IMR-90 (cell line): ENCODE measurements at regions not wholly inside any gene's neighbourhood (a gene's known extent, or its start where the extent isn't known, plus 50 kb on each side); places are given as distances from the start of the nearest gene placed in this dataset.

Source experiments
- ATAC-seq: fragments of 200-7000 bp; cut with Tn5 transposase; 2 replicates; pipeline ENCODE4 v1.9.1; 2020; ENCODE audit warnings: low read depth, mild to moderate bottlenecking, moderate library complexity
- BruUV-seq: library from RNA; stranded (reverse); fragments of 400-500 nt; replicated peaks from 2 replicates; lab custom pipeline; 2021; lab: Mats Ljungman, UMichigan
- CTCF ChIA-PET: fragments of 300-600 bp; formaldehyde crosslinking; extraction: SDS; loops from one replicate; lab custom pipeline; 2021; ENCODE audit warnings: antibody characterized with exemption; lab: Yijun Ruan, JAX
- POLR2A ChIA-PET: fragments of 300-600 bp; sonication (Branson Sonifier 250); formaldehyde crosslinking; loops from one replicate; lab custom pipeline; 2022; ENCODE audit warnings: antibody characterized with exemption; ENCODE audit not compliant: unreplicated experiment; lab: Charles Lee
- DNase-seq: peaks from one replicate; pipeline ENCODE4 v3.0.0; 2013
- H2AFZ ChIP-seq: replicated peaks from 2 replicates; pipeline ENCODE3; 2013; ENCODE audit warnings: low read length, mild to moderate bottlenecking; ENCODE audit not compliant: poor library complexity
- H2AK5ac ChIP-seq: 2 replicates; pipeline ENCODE4 v1.6.1; 2013; ENCODE audit warnings: low read depth, low read length, inconsistent platforms
- H2AK9ac ChIP-seq: replicated peaks from 2 replicates; pipeline ENCODE3; 2013; ENCODE audit warnings: mild to moderate bottlenecking, low read depth, low read length, moderate library complexity; ENCODE audit not compliant: poor library complexity
- H2BK120ac ChIP-seq: 2 replicates; pipeline ENCODE4 v1.6.1; 2013; ENCODE audit warnings: low read depth, low read length, inconsistent platforms
- H2BK15ac ChIP-seq: 3 replicates; pipeline ENCODE4 v1.6.1; 2013; ENCODE audit warnings: low read depth, low read length, inconsistent platforms
- H2BK20ac ChIP-seq: 2 replicates; pipeline ENCODE4 v1.6.1; 2013; ENCODE audit warnings: low read depth, mild to moderate bottlenecking, inconsistent platforms, low read length, moderate library complexity
- H2BK5ac ChIP-seq: 2 replicates; pipeline ENCODE4 v1.6.1; 2013; ENCODE audit warnings: mild to moderate bottlenecking, low read depth, low read length, inconsistent platforms; ENCODE audit not compliant: poor library complexity, severe bottlenecking
- H3K14ac ChIP-seq: replicated peaks from 2 replicates; pipeline ENCODE4 v1.6.1; 2013; ENCODE audit warnings: low read depth, low read length, inconsistent platforms
- H3K18ac ChIP-seq: 2 replicates; pipeline ENCODE4 v1.6.1; 2013; ENCODE audit warnings: low read depth, low read length, control low read depth
- H3K23ac ChIP-seq: 2 replicates; pipeline ENCODE4 v1.6.1; 2013; ENCODE audit warnings: low read depth, low read length, inconsistent platforms
- H3K27ac ChIP-seq: 2 replicates; pipeline ENCODE4 v1.5.1; 2013; ENCODE audit warnings: mild to moderate bottlenecking, control low read depth, low read length; ENCODE audit not compliant: insufficient read depth
- H3K27me3 ChIP-seq: 2 replicates; pipeline ENCODE4 v1.6.1; 2013; ENCODE audit warnings: low read length; ENCODE audit not compliant: control insufficient read depth, insufficient read depth
- H3K36me3 ChIP-seq: 2 replicates; pipeline ENCODE4 v1.6.1; 2013; ENCODE audit warnings: low read length, mixed read lengths; ENCODE audit not compliant: control insufficient read depth, insufficient read depth
- H3K4ac ChIP-seq: 2 replicates; pipeline ENCODE4 v1.6.1; 2013; ENCODE audit warnings: low read depth, low read length, inconsistent platforms
- H3K4me1 ChIP-seq: 2 replicates; pipeline ENCODE4 v1.6.1; 2013; ENCODE audit warnings: low read length, mixed read lengths; ENCODE audit not compliant: control insufficient read depth, insufficient read depth
- H3K4me2 ChIP-seq: 2 replicates; pipeline ENCODE4 v1.6.1; 2013; ENCODE audit warnings: low read depth, mild to moderate bottlenecking, control low read depth, low read length, moderate library complexity
- H3K4me3 ChIP-seq: 2 replicates; pipeline ENCODE4 v1.5.1; 2013; ENCODE audit warnings: low read depth, mild to moderate bottlenecking, control low read depth, low read length, moderate library complexity; ENCODE audit not compliant: insufficient read depth
- H3K56ac ChIP-seq: 2 replicates; pipeline ENCODE4 v1.6.1; 2013; ENCODE audit warnings: low read length, inconsistent platforms; ENCODE audit not compliant: insufficient read depth; ENCODE audit errors: extremely low read depth
- H3K79me1 ChIP-seq, 2 experiments: 2 replicates each; pipeline ENCODE4 v1.6.1; 2013; ENCODE audit warnings: low read length in 2 of 2, inconsistent platforms in 1 of 2, low read depth in 1 of 2
- H3K9ac ChIP-seq: 2 replicates; pipeline ENCODE4 v1.6.1; 2013; ENCODE audit warnings: low read depth, low read length, control low read depth
- H3K9me1 ChIP-seq: 2 replicates; pipeline ENCODE4 v1.6.1; 2013; ENCODE audit warnings: low read length, inconsistent platforms; ENCODE audit not compliant: insufficient read depth
- H3K9me3 ChIP-seq: 2 replicates; pipeline ENCODE4 v1.6.1; 2013; ENCODE audit warnings: low read length; ENCODE audit not compliant: control insufficient read depth, insufficient read depth
- H4K20me1 ChIP-seq: 2 replicates; pipeline ENCODE4 v1.6.1; 2013; ENCODE audit warnings: low read length, inconsistent platforms; ENCODE audit not compliant: insufficient read depth
- H4K5ac ChIP-seq: 2 replicates; pipeline ENCODE4 v1.6.1; 2013; ENCODE audit warnings: mild to moderate bottlenecking, low read depth, low read length, control low read depth
- H4K8ac ChIP-seq, 2 experiments: 2 replicates each; pipeline ENCODE4 v1.6.1; 2013; ENCODE audit warnings: low read depth in 2 of 2, low read length in 2 of 2, control low read depth in 1 of 2, inconsistent platforms in 1 of 2
- H4K91ac ChIP-seq: 2 replicates; pipeline ENCODE4 v1.6.1; 2013; ENCODE audit warnings: low read depth, low read length, inconsistent platforms; ENCODE audit not compliant: insufficient read depth
- CHD1 ChIP-seq: IDR thresholded peaks from 2 replicates; pipeline ENCODE4 v1.6.1; 2012; ENCODE audit warnings: low read depth, low read length, improper control_type of control experiment
- ELK1 ChIP-seq: fragments of 150-350 bp; IDR thresholded peaks from 2 replicates; pipeline ENCODE4 v1.6.1; 2016; ENCODE audit warnings: low read depth, mild to moderate bottlenecking, low read length, moderate library complexity, borderline replicate concordance
- FOS ChIP-seq: fragments of 150-350 bp; IDR thresholded peaks from 2 replicates; pipeline ENCODE4 v1.6.1; 2016; ENCODE audit warnings: low read depth, low read length
- USF2 ChIP-seq: fragments of 150-350 bp; IDR thresholded peaks from 2 replicates; pipeline ENCODE4 v1.6.1; 2017; ENCODE audit warnings: mild to moderate bottlenecking, antibody characterized with exemption, low read length, low read depth
- WGBS, 2 experiments: methylation state at CpG; one replicate each; pipeline versions ENCODE4 v1.1.5 to v1.1.7; 2013; ENCODE audit warnings: missing lambda C conversion rate in 2 of 2; ENCODE audit not compliant: insufficient read length in 1 of 2; ENCODE audit errors: extremely low coverage in 2 of 2; 5-methylcytosine and 5-hydroxymethylcytosine counted together
- dilution Hi-C: fragments of 300-500 bp; cut with HindIII; formaldehyde crosslinking; loops from one replicate; pipeline ENCODE4 v1.14.3; 2018; ENCODE audit warnings: low sequenced_read_pairs; ENCODE audit not compliant: unreplicated experiment
- in situ Hi-C: fragments of 300-500 bp; cut with MboI; formaldehyde crosslinking; loops from 3 replicates; pipeline ENCODE4 v1.14.3; 2019; ENCODE audit warnings: low sequenced_read_pairs, inconsistent platforms, mixed read lengths
- intact Hi-C: fragments of 100-400 bp; cut with micrococcal nuclease; formaldehyde crosslinking; loops from 2 replicates; pipeline ENCODE4 v1.10.0; 2022

- in situ Hi-C loops (no loop called here), intact Hi-C loops (no loop called here), dilution Hi-C loops (no loop called here)
- no TSS peak for BruUV-seq
- no peak overlapping the region for H2AFZ ChIP-seq
- H2BK20ac ChIP-seq: no peak overlapping the region
- H2BK120ac ChIP-seq: no peak overlapping the region
- H3K14ac ChIP-seq: no peak overlapping the region
- no CpG with 5 or more reads among the region's 2 CpGs for WGBS, 2 experiments
- H3K27ac ChIP-seq: no peak overlapping the region
- no peaks in the 10 kb centered on the region for H3K4me1 ChIP-seq
- ATAC-seq: no peak
- CTCF ChIA-PET: no interaction called here
- H4K20me1 ChIP-seq: no peaks in the 10 kb centered on the region
- H2AK9ac ChIP-seq: no peak overlapping the region
- H4K91ac ChIP-seq: no peak overlapping the region
- H2AK5ac ChIP-seq: no peak overlapping the region
- no peak overlapping the region for H3K56ac ChIP-seq
- no peak overlapping the region for H4K8ac ChIP-seq
- no peak overlapping the region for H3K23ac ChIP-seq
- peaks cover 12% of the 10 kb centered on the region for H3K9me3 ChIP-seq
- H3K27me3 ChIP-seq: no peaks in the 10 kb centered on the region
- no peaks in the 10 kb centered on the region for H3K36me3 ChIP-seq
- no peak overlapping the region for H3K9ac ChIP-seq
- DNase-seq: no peak
- H2BK5ac ChIP-seq: no peak overlapping the region
- H3K4ac ChIP-seq: no peak overlapping the region
- no peak overlapping the region for H3K4me2 ChIP-seq
- no peaks in the 10 kb centered on the region for H3K79me1 ChIP-seq
- no peak overlapping the region for H3K18ac ChIP-seq
- no peak overlapping the region for H2BK15ac ChIP-seq
- TF ChIP-seq FOS: no peak
- TF ChIP-seq USF2: no peak
- no peak for TF ChIP-seq ELK1
- no peak for TF ChIP-seq CHD1
- H3K4me3 ChIP-seq: no peak overlapping the region
- H4K5ac ChIP-seq: no peak overlapping the region
- no peaks in the 10 kb centered on the region for H3K9me1 ChIP-seq
- POLR2A ChIA-PET: no interaction called here
Observed at GRCh38 chr14:25521616-25522015, 471.7 kb upstream of the STXBP6 start.
